Gastroesophageal sphincter (tissue), 4 donors: ENCODE measurements at regions not wholly inside any gene's neighbourhood (a gene's known extent, or its start where the extent isn't known, plus 50 kb on each side); places are given as distances from the start of the nearest gene placed in this dataset.

Experiments
- ATAC-seq: fragments of 150-250 bp; one replicate; pipeline ENCODE4 v1.9.1; 2016; ENCODE audit warnings: mild to moderate bottlenecking, moderate library complexity
- H3K27ac ChIP-seq, 4 donors: fragments of 200-600 bp; sonication (generic) in 3 of 4; 1 replicate in 3 of 4; 2 replicates in 1 of 4; pipeline ENCODE4 v1.5.1; 2016 to 2019
- H3K27me3 ChIP-seq: fragments of 200-600 bp; sonication (generic); one replicate; pipeline ENCODE4 v1.5.1; 2019
- H3K36me3 ChIP-seq, 2 donors: fragments of 200-600 bp; sonication (generic); one replicate each; pipeline ENCODE4 v1.5.1; 2019; ENCODE audit warnings: control low read depth in 1 of 2
- H3K4me1 ChIP-seq, 3 donors: fragments of 200-600 bp; sonication (generic); 1 replicate in 2 of 3; 2 replicates in 1 of 3; pipeline ENCODE4 v1.5.1; 2016 to 2019; ENCODE audit warnings: control low read depth in 2 of 3
- H3K4me3 ChIP-seq, 2 donors: fragments of 200-600 bp; sonication (generic); one replicate each; pipeline ENCODE4 v1.5.1; 2019; ENCODE audit warnings: mild to moderate bottlenecking in 1 of 2, moderate library complexity in 1 of 2
- H3K9me3 ChIP-seq, 3 donors: fragments of 200-600 bp; sonication (generic); one replicate each; pipeline ENCODE4 v1.5.1; 2017 to 2019; ENCODE audit warnings: control low read depth in 2 of 3
- EP300 ChIP-seq: sonication (generic); formaldehyde crosslinking; IDR thresholded peaks from one replicate; pipeline ENCODE4 v1.6.1; 2017; ENCODE audit warnings: antibody characterized with exemption, mild to moderate bottlenecking
- POLR2A ChIP-seq, 2 donors: fragments of 450-650 bp; IDR thresholded peaks; one replicate each; pipeline ENCODE4 v1.6.1; 2017; ENCODE audit warnings: antibody characterized with exemption in 2 of 2, mild to moderate bottlenecking in 2 of 2, moderate library complexity in 1 of 2
- POLR2AphosphoS5 ChIP-seq: sonication (generic); formaldehyde crosslinking; IDR thresholded peaks from one replicate; pipeline ENCODE4 v1.6.1; 2017; ENCODE audit warnings: antibody characterized with exemption
- WGBS, 2 donors: methylation state at CpG; one replicate each; pipeline ENCODE4 v1.1.5; 2018; ENCODE audit warnings: low coverage in 1 of 2; 5-methylcytosine and 5-hydroxymethylcytosine counted together
- TF ChIP-seq, protein P1 (sequence below), 4 experiments: fragments of 200-600 bp in 2 of 4; fragments of 450-650 bp in 2 of 4; sonication (generic) in 1 of 4; IDR thresholded peaks; one replicate each; pipeline ENCODE4 v1.5.1; 2017 to 2019; ENCODE audit warnings: antibody characterized with exemption in 4 of 4, mild to moderate bottlenecking in 2 of 4, moderate library complexity in 2 of 4

DNA sequence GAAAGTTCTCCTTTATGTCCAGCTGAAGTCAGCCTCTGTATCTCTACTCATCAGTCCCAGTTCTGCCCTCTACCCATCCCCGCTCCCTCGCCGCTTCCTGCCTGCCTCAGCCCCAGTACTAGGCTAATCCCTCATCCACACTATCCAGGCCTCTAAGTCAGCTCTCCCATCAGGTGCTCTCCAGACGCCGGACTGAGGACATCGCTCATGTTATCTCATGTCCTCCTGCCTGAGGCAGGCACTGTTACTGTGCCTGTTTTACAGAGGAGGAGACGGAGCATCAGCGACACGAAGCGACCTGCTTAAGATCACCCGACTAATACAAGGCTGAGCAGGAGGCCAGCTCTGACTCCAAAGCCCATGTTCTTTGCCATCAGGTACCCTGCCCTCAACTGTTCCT, 57.3 kb upstream of the RUNX3 start:
- no peak overlapping the region for H3K27ac ChIP-seq
- H3K9me3 ChIP-seq: peaks cover 0 to 12% (median 0%) of the 10 kb centered on the region in 3 donors
- TF ChIP-seq, protein P1, sequence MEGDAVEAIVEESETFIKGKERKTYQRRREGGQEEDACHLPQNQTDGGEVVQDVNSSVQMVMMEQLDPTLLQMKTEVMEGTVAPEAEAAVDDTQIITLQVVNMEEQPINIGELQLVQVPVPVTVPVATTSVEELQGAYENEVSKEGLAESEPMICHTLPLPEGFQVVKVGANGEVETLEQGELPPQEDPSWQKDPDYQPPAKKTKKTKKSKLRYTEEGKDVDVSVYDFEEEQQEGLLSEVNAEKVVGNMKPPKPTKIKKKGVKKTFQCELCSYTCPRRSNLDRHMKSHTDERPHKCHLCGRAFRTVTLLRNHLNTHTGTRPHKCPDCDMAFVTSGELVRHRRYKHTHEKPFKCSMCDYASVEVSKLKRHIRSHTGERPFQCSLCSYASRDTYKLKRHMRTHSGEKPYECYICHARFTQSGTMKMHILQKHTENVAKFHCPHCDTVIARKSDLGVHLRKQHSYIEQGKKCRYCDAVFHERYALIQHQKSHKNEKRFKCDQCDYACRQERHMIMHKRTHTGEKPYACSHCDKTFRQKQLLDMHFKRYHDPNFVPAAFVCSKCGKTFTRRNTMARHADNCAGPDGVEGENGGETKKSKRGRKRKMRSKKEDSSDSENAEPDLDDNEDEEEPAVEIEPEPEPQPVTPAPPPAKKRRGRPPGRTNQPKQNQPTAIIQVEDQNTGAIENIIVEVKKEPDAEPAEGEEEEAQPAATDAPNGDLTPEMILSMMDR (IDR thresholded peaks at IDR 0.05): no peak
- TF ChIP-seq EP300 (no peak), POLR2A (IDR thresholded peaks at IDR 0.05) (no peak), POLR2AphosphoS5 (no peak)
- no peak overlapping the region for H3K4me3 ChIP-seq
- H3K36me3 ChIP-seq: no peaks in the 10 kb centered on the region
- WGBS, 2 donors: 87% methylated on average over 3 of the region's 11 CpGs; no CpG with 5 or more reads in 1 of the 2 donors
- H3K27me3 ChIP-seq: peaks cover 35% of the 10 kb centered on the region
- no peaks in the 10 kb centered on the region for H3K4me1 ChIP-seq
- ATAC-seq: no peak

- no peaks in the 10 kb centered on the region for H3K4me1 ChIP-seq
- no peaks in the 10 kb centered on the region for H3K36me3 ChIP-seq
- WGBS, 2 donors: 10 to 11% methylated on average over 1 to 2 of the region's 2 CpGs
- no peak overlapping the region for H3K4me3 ChIP-seq
- H3K27ac ChIP-seq: no peak overlapping the region
- peaks cover 25% of the 10 kb centered on the region for H3K27me3 ChIP-seq
- ATAC-seq: peak; percentile 30
- H3K9me3 ChIP-seq: peaks cover 0 to 2% (median 0%) of the 10 kb centered on the region in 3 donors
- TF ChIP-seq EP300: no peak
- TF ChIP-seq POLR2AphosphoS5: no peak
- TF ChIP-seq, protein P1 (IDR thresholded peaks at IDR 0.05): no peak
- TF ChIP-seq POLR2A (IDR thresholded peaks at IDR 0.05): no peak
Observed at GRCh38 chr1:24986372-24986965, 56.4 kb upstream of the RUNX3 start.

- Histone ChIP-seq H3K27ac (no peak overlapping the region), H3K4me1 (no peaks in the 10 kb centered on the region), H3K4me3 (no peak overlapping the region), H3K36me3 (no peaks in the 10 kb centered on the region), H3K27me3 (peaks cover 18% of the 10 kb centered on the region), H3K9me3 (no peaks in the 10 kb centered on the region)
- ATAC-seq: no peak
- WGBS, 2 donors: 76% methylated on average over 3 of the region's 3 CpGs; no CpG with 5 or more reads in 1 of the 2 donors
- no peak for TF ChIP-seq EP300
- TF ChIP-seq POLR2A (IDR thresholded peaks at IDR 0.05): no peak
- TF ChIP-seq POLR2AphosphoS5: no peak
- TF ChIP-seq, protein P1 (IDR thresholded peaks at IDR 0.05): no peak
Observed at GRCh38 chr1:24985737-24986136, 55.7 kb upstream of the RUNX3 start.

- no peak overlapping the region for H3K4me3 ChIP-seq
- H3K9me3 ChIP-seq: no peaks in the 10 kb centered on the region
- peaks cover 10% of the 10 kb centered on the region for H3K27me3 ChIP-seq
- TF ChIP-seq EP300 (no peak), POLR2AphosphoS5 (no peak), POLR2A (IDR thresholded peaks at IDR 0.05) (no peak)
- TF ChIP-seq, protein P1 (IDR thresholded peaks at IDR 0.05): no peak
- WGBS, 2 donors: 60 to 83% methylated on average over 1 to 2 of the region's 5 CpGs
- H3K27ac ChIP-seq: no peak overlapping the region
- H3K4me1 ChIP-seq: no peaks in the 10 kb centered on the region
- ATAC-seq: no peak
- no peaks in the 10 kb centered on the region for H3K36me3 ChIP-seq
Observed at GRCh38 chr1:24984800-24985522, 54.9 kb upstream of the RUNX3 start.

DNA sequence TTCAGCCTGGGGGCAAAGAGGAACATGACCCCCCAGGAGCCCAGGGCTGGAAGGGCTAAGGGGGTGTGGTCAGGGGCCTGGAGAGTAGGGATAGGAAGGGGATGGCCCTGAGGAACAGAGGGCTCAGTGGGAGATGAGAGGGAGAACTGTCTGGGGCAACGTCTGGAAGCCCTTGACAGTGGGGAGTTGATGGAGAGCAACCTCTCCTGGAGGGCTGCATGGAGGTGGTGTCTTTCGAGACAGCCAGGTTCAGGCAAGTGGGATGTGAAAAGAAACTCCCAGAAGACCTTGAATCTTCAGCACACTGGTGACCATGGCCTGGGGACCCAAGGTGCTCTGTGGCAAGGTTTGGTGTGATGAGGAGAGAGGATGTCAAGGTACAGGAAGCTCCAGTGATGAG, 54.2 kb upstream of the RUNX3 start:
- no peak for ATAC-seq
- Histone ChIP-seq H3K4me1 (no peaks in the 10 kb centered on the region), H3K27me3 (peaks cover 4% of the 10 kb centered on the region), H3K9me3 (no peaks in the 10 kb centered on the region), H3K27ac (no peak overlapping the region), H3K36me3 (no peaks in the 10 kb centered on the region), H3K4me3 (no peak overlapping the region)
- TF ChIP-seq, protein P1 (IDR thresholded peaks at IDR 0.05): no peak
- no peak for TF ChIP-seq POLR2AphosphoS5
- TF ChIP-seq EP300: no peak
- TF ChIP-seq POLR2A (IDR thresholded peaks at IDR 0.05): no peak
- 40% methylated on average over 1 of the region's 2 CpGs; no CpG with 5 or more reads in 1 of the 2 donors for WGBS, 2 donors
